ENCODE measurements at regions not wholly inside any gene's neighbourhood (a gene's known extent, or its start where the extent isn't known, plus 50 kb on each side); places are given as distances from the start of the nearest gene placed in this dataset.

GRCh38 chr7:46393142-46393541 is 472.1 kb upstream of the IGFBP3 start:
- no peak for DNase-seq

GRCh38 chr7:46391231-46392201 is 470.4 kb upstream of the IGFBP3 start:
- no peak for DNase-seq

GRCh38 chr7:46390042-46390441 is 469.0 kb upstream of the IGFBP3 start:
- DNase-seq, result no peak

GRCh38 chr7:46389146-46389545 is 468.1 kb upstream of the IGFBP3 start:
- DNase-seq, result no peak

GRCh38 chr7:46387646-46388045 is 466.6 kb upstream of the IGFBP3 start:
- no peak for DNase-seq

GRCh38 chr7:46386428-46387399 is 465.6 kb upstream of the IGFBP3 start:
- DNase-seq, result no peak

- no peak for DNase-seq
These were observed 464.7 kb upstream of the IGFBP3 start for GRCh38 chr7:46385662-46386309.

- no peak for DNase-seq
These were observed 462.5 kb upstream of the IGFBP3 start for GRCh38 chr7:46383605-46384004.

- no peak for DNase-seq
These were observed 449.0 kb upstream of the IGFBP3 start for GRCh38 chr7:46369933-46370654.

GRCh38 chr7:46368871-46369270 is 447.8 kb upstream of the IGFBP3 start:
- no peak for DNase-seq

- no peak for DNase-seq
These were observed 445.5 kb upstream of the IGFBP3 start for GRCh38 chr7:46366526-46366925.

- no peak for DNase-seq
These were observed 442.6 kb upstream of the IGFBP3 start for GRCh38 chr7:46363688-46364087.

GRCh38 chr7:46360811-46361210 is 439.7 kb upstream of the IGFBP3 start:
- no peak for DNase-seq

- DNase-seq, result no peak
These were observed 439.2 kb upstream of the IGFBP3 start for GRCh38 chr7:46360296-46360695.

GRCh38 chr7:46357851-46358250 is 436.8 kb upstream of the IGFBP3 start:
- DNase-seq, result no peak

GRCh38 chr7:46357290-46357689 is 436.2 kb upstream of the IGFBP3 start:
- no peak for DNase-seq

GRCh38 chr7:46356371-46356770 is 435.3 kb upstream of the IGFBP3 start:
- no peak for DNase-seq

GRCh38 chr7:46355331-46355730 is 434.3 kb upstream of the IGFBP3 start:
- no peak for DNase-seq

- DNase-seq, result no peak
These were observed 431.2 kb upstream of the IGFBP3 start for GRCh38 chr7:46352004-46352954.

- DNase-seq, result no peak
These were observed 428.4 kb upstream of the IGFBP3 start for GRCh38 chr7:46349490-46349889.

GRCh38 chr7:46344533-46344932 is 423.5 kb upstream of the IGFBP3 start:
- no peak for DNase-seq
